Hematopoietic multipotent progenitor cell treated with erythropoietin and hydrocortisone succinate and interleukin-3 and kit ligand, for 17 days (in vitro differentiated cells): ENCODE measurements at regions not wholly inside any gene's neighbourhood (a gene's known extent, or its start where the extent isn't known, plus 50 kb on each side); places are given as distances from the start of the nearest gene placed in this dataset.
A peak's percentile ranks its signal among the peaks of the same experiment; 100 is the strongest.
"Not testable (repeated sequence)": the region's sequence is repeated elsewhere in the genome, so short reads cannot be mapped to it uniquely, and the experiment has no call there.

Source experiments
- DNase-seq: peaks from one replicate; pipeline ENCODE4 v3.0.0-alpha.2; 2015; ENCODE audit warnings: low spot score

DNA sequence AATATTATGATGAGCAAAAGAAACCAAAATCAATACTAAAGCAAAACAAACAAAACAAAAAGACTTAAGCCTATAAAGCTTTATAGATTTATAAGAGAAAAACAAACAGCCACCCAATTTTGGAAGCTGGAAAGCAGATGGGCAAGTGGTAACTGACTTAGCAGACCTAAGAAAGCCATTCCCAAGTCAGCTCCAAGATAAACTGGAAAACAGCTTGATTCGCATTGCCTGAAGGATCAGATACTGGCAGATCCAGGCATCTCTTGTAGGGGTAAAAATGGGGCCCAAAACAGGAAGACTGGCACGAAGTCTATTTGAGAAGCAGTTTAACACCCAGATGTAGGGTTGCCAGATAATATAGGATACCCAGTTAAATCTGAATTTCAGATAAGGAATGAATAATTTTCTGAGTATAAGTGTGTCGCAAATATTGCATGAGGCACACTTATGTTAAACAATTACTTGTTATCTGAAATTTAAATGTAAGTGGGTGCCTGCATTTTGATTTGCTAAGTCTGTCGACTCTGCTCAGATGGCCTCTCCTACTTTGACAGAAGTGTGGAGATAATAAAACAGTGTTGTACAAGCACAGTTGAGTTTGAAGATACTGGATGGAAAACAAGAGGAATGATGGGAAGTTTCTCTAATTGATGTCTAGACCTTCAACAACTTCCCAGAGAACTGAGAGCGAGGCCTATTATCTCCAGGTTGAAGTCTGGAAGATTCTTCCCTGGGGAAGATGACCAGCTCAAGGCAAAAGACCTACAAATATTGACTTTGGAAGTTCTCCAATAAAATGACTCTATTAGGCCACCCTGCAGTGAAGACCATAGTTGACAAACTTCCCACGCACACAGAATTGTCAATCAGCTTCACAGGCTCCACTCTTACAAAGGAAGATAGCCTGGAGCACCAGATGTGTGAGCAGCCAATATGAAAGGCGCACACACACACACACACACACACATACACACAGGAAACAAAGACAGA lies 113.4 kb downstream of the FAM50B start:
- no peak for DNase-seq

DNA sequence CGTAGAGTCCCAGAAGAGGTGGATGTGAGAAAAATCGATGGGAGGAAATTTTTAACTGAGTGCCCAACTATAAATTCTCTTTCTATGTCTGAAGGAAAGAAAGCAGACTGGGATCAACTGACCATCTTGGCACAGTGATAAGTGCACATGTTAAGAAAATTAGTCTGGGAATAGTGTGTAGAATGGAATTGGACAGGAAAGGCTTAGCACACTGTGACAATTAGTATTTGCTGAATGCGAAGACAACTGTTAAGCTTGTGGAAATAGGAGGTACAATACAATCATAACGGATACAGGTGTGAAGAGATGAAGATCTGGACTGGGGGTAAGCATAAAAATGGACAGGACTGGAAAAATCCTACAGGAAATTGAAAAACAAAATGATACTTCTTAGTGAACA lies 114.3 kb downstream of the FAM50B start:
- no peak for DNase-seq

DNA sequence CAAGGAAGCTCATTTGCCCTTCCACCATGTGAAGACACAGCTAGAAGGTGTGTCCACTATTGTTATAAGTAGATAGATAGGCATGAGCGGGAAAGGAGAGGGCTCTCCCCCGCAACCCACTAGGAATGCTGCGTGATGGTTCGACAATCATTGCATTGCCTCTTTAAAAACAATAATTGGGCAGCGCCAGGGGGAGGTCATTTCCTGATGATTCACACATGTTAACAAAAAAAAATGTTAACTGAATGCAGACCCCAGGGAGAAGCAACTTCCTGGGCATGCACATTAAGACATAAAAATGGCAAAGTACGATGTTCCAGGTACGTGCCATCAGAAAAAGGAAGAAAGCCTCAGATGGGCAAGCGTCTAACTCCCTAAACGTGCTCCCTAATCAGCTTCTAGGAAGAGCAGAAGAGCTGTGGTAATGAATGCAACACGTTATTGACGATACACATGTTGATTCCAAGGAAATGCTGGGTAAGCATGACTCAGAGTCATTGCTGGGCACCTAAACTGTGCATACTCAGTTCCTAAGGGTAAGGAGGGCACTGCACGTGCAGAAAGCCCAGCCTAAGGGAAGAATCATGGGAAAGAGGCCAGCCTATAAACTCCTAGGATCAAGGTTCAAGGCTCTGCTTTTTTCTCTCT lies 113.7 kb downstream of the FAM217A start:
- DNase-seq = peak; percentile 46

DNA sequence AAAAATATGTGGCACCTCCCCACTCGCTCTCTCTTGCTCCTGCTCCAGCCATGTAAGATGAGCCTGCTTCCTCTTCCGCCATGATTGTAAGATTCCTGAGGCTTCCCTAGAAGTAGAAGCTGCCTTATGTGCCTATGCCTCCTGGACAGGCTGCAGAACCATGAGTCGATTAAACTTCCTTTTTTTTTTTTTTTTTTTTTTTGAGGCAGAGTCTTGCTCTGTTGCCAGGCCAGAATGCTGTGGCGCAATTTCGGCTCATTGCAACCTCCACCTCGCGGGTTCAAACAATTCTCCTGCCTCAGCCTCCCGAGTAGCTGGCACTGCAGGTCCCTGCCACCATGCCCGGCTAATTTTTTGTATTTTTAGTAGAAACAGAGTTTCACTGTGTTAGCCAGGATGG lies 112.5 kb downstream of the FAM217A start:
- no peak for DNase-seq

DNA sequence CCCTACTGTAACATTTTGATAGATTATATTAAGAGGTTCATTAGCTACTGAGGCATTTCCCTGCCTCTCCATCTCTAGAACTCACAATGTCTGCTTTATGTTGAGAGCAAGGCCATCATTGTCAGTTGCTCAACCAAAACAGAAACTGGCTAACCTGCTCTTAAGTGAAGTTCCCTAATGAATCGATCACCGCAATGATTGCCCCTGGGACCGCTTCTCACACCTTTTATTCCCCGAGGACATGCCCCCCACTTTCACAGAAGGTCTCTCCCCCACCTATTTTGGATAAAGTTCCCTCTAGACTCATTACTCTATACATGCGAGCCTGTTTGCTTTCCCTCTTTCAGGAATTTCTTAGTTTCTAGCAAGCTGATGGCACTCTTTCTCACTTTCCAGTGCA lies 108.8 kb downstream of the FAM217A start:
- no peak for DNase-seq

DNA sequence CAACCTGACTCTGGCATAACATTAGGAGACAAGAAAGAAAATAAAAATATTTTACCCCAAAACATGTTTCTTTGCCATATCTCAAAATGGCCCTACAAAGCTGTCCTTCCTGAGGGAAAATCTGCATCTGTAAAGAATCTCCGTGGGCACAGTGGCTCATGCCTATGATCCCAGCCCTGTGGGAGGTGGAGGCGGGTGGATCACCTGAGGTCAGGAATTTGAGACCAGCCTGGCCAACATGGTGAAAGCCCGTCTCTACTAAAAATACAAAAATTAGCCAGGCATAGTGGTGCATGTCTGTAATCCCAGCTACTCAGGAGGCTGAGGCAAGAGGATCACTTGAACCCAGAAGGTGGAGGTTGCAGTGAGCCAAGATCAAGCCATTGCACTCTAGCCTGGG lies 105.8 kb downstream of the FAM217A start:
- DNase-seq = not testable (repeated sequence)

DNA sequence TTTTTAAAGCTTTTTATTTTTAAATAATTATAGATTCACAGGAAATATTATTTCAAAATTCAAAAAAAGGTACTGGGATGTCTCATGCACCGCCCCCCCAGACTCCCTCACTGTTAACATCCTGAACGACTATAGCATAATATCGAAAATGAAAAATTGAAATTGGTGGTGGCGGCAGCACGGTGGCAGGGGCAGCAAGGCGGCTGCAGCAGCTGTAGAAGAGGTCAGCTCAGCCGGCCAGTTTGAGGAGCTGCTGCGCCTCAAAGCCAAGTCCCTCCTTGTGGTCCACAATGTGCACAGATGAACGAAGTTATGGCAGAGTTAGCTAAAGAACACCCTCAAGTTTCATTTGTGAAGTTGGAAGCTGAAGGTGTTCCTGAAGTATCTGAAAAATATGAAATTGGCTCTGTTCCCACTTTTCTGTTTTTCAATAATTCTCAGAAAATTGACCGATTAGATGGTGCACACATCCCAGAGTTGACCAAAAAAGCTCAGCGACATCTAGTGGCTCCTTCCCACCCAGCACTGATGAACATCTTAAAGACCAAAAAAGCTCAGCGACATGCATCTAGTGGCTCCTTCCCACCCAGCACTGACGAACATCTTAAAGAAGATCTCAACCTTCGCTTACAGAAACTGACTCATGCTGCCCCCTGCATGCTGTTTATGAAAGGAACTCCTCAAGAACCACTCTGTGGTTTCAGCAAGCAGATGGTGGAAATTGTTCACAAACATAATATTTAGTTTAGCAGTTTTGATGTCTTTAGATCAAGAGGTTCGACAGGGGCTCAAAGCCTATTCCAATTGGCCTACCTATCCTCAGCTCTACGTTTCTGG lies 100.8 kb downstream of the FAM217A start:
- DNase-seq = peak; percentile 57

DNA sequence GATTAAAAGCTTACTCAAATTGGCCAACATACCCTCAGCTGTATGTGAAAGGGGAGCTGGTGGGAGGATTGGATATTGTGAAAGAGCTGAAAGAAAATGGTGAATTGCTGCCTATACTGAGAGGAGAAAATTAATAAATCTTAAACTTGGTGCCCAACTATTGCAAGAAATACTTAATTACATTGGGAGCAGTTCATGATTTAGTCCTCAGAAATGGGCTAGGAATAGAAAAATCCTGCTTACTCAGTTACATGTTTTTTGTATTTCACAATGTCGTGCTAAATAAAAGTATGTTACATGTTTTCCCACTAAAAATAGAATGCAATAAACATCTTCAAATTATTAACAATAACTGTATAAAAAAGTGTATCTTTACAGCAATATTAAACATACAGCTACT lies 100.0 kb downstream of the FAM217A start:
- not testable (repeated sequence) for DNase-seq

DNA sequence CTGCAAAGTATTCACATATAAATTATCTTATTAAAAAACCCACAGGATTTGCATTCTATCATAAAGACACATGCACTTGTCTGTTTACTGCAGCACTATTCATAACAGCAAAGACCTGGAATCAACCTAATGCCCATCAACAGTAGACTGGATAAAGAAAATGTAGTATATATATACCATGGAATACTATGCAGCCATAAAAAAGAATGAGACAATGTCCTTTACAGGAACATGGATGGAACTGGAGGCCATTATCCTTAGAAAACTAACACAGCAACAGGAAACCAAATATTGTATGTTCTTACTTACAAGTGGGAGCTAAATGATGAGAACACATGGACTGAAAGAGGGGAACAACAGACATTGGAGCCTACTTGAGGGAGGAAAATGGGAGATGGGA lies 97.0 kb downstream of the FAM217A start:
- no peak for DNase-seq

DNA sequence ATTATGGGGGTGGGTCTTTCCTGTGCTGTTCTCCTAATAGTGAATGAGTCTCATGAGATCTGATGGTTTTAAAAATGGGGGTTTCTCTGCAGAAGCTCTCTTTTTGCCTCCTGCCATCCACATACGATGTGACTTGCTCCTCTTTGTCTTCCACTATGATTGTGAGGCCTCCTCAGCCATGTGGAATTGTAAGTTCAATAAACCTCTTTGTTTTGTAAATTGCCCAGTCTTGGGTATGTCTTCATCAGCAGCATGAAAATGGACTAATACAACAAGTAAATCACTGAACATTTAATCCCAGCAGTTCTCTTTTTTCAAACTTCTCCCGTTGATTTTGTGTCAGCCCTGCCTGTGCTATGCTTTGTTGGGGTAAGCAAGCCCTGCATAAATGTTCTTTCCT lies 95.2 kb downstream of the FAM217A start:
- DNase-seq = no peak

DNA sequence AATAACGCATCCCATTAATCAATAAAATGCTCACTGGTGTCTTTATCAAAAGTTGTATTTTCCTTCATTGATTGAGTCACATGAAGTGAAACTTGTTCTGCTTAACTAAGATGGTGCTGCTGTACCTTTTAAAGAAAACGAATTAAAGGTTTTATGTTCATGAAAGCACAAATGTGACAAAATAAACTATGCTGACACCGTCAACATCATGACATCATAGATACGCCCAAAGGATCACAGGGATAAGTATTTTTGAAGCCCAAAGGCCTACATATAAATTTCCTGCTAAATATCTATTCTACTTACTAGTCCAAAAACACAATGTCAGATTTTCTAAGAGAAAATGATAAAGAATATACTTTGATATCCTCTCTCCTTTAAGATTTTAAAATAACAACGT lies 94.4 kb downstream of the FAM217A start:
- DNase-seq = no peak

DNA sequence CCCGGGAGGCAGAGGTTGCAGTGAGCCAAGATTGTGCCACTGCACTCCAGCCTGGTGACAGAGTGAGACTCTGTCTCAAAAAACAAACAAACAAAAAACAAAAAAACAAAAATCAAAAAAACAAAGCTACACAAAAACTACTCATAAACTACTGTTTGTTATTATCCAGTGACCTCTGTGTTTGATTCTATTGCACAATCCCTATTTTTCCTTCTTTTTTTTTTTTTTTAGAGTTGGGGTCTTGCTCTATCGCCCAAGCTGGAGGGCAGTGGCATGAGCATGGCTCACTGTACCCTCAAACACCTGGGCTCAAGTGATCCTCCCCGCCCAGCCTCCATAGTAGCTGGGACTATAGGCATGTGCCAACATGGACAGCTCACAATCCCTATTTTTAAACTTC lies 92.7 kb downstream of the FAM217A start:
- no peak for DNase-seq

DNA sequence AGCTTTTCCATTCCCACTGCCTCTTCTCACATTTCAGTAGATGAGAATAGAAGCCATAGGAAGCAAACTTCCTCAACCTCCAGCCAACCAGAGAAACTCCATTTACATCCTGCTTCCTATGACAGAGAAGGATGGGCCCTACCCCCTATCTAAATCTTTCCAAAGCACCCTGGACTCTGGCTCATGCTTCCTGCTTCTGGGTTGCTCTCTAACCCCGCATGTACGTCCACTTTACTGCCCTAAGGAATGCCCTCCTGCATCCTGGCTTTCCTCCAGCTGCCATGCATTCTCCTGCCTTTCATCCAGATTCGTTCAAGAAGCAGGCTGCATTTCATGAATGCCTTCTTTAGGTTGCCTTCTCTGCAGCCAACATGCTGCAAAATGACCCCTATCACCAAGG lies 91.9 kb downstream of the FAM217A start:
- DNase-seq = no peak

DNA sequence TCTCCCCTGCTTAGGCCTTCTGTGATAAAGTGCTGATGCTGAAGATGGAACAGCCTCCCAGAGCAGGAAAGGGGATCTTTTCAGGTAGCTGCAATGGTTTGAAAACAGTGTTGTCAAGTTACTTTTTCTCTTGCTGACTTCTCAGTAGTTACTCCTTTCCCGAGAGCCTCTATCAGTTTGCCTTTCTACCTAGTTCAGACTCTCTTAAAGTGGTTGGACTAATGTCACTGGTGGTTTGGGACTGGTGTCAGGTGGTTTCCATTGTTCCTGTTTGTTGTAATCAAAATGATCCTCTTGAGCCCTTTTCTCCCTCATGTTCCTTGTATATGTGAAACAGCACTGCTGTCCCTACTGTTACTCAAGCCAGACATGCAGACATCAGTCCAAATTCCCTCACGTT lies 91.4 kb downstream of the FAM217A start:
- no peak for DNase-seq

DNA sequence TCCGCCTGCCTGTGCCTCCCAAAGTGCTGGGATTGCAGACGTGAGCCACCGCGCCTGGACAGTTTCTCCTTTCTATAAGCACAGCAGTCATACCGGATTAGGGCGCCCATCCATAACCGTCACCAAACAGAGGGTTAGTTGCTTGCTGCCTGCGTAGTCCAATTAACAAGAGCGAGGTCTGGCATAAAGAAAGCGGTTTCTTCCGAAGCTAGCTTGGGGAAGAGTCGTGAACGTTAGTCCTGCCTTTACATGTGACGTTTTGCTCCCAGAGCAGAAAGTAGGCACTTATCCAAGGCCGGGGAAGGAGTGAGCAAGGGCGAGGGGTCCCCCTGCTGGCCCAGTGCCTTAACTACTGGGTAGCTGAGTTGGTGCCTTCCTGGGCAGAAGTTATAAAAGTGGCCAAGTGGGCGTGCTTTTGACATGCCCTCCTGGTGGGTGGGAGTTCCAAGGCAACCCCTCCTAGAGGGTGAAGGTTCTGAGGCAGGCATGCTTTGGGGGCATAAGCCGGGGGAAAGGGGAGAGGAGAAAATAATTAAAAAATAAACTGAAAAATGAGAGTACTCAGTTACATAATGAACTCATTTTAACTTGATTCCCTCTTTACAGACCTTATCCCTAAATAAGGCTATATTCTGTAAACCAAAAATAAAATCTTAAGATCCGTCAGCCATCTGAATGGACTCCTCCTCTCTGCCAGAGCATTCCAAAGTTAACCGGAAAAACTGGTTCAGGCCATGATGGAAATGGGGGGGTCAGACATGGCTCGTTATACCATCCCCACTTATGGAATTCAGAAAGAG lies 88.0 kb downstream of the FAM217A start:
- peak; percentile 83 for DNase-seq

DNA sequence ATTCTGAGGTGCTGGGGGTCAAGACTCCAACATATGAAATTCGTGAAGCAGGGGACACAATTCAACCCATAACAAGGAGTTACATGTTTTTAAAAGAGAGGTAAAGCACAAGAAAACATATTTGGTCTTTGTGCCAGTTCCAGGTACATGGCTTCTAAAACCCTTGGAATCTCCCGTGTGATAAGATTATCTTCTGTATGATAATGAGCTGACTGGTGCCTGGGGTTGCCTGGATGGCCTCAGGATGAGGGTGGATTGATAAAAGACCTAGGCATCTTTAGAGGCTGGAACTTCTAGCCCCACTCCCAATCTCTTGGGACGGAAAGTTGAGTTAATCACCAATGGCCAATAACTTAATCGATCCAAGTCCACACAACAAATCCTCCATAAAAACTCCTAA lies 87.0 kb downstream of the FAM217A start:
- DNase-seq = no peak

DNA sequence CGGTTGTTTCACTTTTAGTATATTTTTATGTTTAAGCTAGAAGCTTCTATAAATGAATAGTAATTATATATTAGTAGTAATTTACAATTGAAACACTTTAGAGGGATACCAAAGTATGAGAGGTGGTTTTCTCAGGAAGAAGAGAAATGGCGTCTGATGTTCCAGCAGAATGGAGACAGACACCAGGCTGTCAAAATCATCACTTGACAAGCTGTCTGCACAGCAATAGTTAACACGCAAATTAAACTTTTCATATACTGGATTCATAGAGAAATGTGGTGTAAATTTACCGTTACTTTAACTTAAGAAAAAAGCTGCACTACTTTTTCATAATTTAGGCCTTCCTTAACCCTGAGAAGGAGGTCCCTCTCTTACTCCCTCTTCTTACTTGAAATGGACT lies 82.6 kb downstream of the FAM217A start:
- no peak for DNase-seq

DNA sequence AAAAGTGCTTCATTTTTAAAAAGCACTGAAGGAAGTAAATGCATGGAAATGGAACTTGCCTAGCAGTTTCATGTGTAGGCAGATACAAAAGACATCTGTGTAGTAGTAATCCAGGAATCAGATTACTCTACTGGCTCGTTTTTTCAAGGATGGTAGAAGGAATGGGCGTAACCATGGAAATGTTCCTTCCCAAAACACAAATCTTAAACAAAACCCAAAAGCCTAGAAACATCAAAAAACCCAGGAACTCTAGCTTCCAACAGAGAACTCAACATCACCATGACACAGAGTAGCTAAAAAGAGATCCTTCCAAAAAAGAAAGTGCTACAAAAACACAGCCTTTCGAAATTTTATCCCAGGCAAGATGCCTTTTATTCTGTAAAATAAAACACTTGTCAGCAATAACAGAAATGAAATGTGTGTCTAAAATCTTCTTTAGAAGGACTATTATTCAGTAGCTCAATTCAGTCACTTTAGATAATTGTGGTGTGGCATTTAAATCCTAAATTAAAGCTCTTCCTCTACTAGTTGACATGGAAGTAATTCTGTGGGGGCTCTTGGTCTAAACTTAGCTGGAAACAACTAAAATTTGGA lies 81.7 kb downstream of the FAM217A start:
- DNase-seq = no peak

DNA sequence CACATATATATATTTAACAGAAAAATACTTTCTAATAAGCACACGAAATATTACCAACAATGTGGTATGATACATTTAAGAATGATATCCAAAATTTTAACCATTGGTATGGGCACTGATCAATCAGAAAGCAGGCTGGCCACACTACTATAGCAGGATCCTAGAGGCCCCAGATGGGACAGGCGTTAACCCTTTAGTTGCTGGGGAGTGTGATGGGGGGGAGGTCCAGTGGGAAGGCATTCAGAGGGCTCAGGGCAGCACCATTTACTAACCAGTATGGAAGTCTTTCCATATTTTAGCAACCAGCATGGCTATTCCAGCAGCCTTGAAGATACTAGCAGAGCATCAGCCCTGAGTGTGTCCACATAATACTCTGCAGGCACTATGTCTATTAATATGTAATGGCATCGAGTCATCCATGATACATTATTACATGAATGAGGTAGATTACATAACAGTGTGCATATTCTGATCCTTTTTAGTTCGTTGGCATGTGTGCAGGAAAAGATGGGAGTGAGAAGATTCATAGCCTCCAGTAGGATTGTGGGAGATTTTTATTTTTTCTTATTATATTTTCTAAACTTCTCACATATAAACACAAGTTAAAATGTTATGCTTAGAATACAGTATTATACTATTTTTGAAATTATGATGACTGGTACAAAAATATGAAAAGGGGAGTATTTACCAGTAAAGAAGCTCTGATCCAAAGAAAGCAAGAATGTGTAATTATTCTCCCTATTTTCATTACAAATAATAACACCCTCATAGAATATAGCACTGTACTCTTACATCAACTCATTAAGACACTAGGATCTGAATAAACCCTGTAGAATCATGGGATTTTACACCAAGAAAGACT lies 78.9 kb downstream of the FAM217A start:
- DNase-seq = no peak

DNA sequence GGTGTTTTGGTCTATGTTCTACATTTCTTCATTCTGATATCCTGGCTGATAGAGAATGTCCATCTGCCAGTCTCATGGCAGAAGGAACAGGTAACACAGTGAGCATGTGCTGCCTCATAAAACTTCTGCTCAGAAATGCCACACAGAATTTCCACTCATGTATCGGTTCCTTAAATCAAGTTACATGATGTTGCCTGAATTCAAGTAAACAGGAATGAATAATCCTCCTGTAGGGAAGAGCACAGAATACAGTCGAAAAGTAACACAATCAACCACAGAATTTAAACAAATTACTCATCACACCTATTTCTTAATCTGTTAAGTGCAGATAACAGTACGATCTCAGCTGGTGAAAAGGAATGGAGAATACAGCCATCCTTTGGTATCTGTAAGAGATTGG lies 74.7 kb downstream of the FAM217A start:
- DNase-seq = no peak
